ENCODE measurements at regions not wholly inside any gene's neighbourhood (a gene's known extent, or its start where the extent isn't known, plus 50 kb on each side); places are given as distances from the start of the nearest gene placed in this dataset.

DNA sequence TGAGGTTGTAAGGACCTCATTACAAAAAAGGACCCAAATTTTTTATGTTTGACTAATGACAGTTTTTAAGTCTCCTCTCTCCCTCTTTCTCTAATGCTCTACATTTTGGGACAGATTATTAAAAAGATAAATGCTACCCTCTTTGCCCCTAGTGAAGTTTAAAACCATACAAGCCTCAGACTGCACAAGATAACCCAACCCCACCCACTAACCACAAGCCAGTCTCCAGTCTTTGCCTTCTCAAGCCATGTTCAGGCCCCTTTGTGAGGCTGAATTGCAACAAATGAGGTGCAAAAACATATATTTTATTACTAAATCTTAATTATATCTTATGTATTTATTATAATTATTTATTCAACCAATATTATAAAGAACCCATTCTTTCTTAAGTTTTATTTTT is 597.2 kb upstream of the BRINP3 start:
- TF ChIP-seq ZFP3 (CRISPR knock-in tag; IDR thresholded peaks at IDR 0.05) (no peak), RARB (CRISPR knock-in tag; IDR thresholded peaks at IDR 0.05) (no peak), ZNF565 (CRISPR knock-in tag; conservative IDR thresholded peaks at IDR 0.05; ENCODE audit: low read depth) (no peak), ZFP30 (CRISPR knock-in tag; IDR thresholded peaks at IDR 0.05) (no peak)

All from SK-N-SH treated with all-trans-retinoic acid at 6 μM for 48 hours (cell line).